Stimulated activated CD8-positive, alpha-beta memory T cell treated with anti-CD3 and anti-CD28 coated beads, Interleukin-2, amount 100 ng/mL, for 48 hours (primary cell): ENCODE measurements at regions not wholly inside any gene's neighbourhood (a gene's known extent, or its start where the extent isn't known, plus 50 kb on each side); places are given as distances from the start of the nearest gene placed in this dataset.

Experiments
- DNase-seq, 2 donors: peaks; one replicate each; pipeline ENCODE4 v3.0.0-alpha.2; 2020; ENCODE audit warnings: low read depth in 2 of 2

DNA sequence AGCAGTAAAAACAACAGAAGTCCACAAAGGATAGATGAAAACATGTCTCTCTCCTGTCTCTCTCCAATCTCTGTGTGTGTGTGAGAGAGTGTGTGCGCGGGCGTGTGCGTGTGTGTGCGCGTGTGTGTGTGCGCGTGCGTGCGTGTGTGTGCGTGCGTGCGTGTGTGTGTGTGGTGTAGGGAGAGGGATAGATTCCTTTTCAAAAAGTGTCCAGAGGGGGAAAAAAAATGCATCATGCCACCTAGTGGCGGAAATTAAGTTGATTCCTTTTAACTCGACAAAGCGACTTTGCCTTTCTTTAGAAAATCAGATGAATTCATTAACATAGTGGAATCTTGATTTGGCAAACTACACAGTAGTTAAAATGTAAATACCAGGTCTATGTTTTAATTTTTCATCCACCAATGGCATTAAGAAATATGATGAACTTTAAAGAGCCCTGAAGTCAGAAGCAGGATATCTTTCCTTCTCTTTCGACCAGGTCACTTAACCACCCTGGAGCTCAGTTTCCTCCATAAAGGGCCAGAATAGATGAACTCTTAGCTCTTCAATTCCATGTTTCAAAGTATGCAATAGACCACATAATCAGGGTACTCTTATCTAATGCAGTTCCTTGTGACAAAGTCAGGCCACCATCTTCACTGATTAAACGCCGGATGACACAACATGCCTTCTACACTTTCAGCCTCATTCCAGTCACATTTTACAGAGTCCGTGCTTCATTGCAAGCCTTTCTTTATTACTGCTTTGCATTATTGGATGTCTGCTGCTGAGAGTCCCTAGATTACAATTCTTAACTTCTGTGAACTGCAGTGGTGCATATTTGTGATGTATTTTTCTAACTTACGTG lies 162.8 kb downstream of the FBXO8 start:
- DNase-seq: peak in 1 of 2 donors; percentile 2

DNA sequence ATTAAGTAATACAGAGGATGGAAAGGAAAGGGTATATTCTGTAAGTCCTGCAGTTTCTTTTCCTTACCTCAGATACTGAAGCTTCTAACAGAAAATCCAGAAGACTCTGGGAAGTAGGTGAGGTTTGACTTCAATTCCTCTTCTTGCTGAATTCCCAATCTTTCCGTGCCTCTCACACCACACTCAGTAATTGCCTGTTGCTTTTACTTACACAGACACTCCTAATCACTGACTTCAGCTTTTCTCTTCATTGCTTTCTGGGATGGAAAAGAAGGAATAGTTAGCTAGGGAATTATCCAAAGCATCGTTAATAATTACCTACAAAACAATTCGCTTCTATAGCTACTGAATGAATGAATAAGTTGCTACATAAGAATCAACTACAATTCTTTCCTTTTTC lies 163.6 kb downstream of the FBXO8 start:
- no peak for DNase-seq

DNA sequence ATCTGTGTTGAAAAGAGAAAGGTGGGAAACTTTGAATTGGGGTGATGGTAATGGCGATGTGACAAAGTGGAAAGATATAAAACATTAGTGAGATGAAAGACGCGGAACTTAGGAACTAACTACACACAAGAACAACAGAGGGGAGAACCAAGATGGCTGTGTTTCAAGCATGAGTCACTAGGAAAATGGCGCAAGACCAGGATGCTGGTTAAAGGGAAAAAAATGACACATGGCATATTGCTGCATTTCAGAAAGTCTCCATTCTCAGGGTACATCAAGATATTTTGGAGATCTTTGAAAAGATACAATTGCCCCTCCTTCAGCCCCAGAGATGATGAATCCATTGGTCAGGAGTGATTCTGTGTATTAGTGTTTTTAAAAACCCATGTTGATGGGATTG lies 164.4 kb downstream of the FBXO8 start:
- no peak for DNase-seq

DNA sequence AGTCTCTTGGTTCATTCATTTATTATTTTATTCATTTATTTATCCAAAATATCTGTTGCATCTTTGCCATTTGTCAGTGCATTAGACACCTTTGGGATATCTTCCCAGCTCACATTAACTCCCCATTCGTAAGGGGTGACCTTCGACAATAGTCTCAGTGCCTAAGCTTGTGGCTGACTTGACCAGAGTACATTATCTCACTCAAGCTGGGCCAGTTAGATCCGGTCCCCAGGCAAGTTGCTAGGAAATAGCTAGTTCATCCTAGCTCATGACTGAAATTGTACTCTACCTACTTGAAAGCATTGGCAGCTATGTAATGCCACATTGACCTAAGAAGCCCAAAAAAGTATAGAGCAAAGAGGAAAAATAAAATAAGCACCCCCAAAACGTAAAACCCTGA lies 165.3 kb downstream of the FBXO8 start:
- no peak for DNase-seq

DNA sequence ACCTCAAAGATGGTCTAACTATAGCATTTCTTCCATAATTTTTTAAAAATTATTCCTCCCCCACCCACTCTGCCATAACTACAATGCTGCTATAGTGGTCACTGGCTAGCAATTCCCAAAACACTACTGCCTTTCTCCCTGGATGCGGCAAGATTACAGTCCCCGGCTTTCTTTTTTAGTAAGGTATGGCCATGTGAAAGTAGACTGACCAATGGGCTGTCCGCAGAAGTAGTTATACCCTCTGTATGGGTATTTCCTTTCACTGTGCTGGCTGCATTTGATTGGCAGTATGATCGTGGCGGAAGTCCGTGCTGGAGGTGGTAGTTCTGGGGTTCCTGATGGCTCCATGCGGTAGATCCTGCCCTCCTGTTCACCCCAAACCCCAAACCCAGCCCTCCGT lies 166.0 kb downstream of the FBXO8 start:
- DNase-seq: no peak

DNA sequence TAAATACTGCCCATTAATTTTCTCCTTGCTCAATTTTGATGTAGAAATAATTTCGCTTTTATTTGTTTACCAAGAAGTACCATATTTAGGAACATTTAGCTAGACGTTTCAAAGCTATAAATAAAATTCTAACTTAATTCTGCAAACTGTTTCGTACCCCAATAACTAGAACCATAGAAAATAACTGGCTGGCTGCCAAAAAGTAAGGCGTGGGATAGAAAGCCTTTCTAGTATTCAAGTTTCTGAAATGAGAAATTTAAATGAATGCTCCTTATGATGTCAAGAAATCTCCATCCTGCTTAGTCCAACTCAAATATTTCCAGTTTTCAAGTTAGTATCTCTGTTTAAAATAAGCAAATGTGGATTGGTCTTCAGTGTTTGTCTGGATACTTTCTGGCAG lies 167.4 kb downstream of the FBXO8 start:
- no peak for DNase-seq

DNA sequence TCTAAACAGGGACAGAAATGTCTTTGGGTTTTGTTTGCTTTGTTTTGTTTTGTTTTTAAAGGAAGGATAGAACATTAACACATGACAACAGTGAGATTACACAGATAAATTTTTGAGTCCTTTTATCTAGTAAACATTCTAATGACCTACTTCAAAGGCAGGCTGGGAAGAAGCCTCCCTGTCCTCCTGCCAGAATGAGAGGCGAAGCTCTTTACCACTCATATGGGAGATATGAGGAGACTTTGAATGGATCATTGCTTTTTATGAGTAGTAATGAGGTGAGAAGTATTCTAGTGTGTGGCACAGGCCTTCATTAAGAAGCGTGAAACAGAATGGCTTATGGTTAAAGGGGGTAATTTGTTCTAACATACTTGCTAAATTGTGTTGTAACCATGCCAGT lies 172.0 kb downstream of the FBXO8 start:
- DNase-seq: no peak

DNA sequence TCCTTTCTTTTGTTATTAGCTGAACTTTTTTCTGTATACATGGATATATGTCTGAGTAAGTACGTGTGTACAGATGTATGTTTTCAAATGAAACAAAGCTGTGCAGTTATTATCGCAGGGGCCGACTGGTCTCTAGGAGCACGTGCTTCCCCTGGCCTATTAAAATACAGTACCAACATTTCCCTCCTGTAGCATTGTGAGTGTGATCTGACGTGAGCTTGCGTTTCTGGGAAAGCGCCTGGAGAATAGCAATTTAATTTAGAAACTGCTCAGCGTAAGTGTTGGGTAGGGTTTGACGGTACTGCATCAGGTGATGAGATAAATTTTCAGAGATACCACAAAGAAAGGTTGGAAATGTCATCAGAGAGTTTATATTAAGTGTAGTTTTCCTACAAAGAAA lies 173.3 kb downstream of the FBXO8 start:
- DNase-seq: no peak

DNA sequence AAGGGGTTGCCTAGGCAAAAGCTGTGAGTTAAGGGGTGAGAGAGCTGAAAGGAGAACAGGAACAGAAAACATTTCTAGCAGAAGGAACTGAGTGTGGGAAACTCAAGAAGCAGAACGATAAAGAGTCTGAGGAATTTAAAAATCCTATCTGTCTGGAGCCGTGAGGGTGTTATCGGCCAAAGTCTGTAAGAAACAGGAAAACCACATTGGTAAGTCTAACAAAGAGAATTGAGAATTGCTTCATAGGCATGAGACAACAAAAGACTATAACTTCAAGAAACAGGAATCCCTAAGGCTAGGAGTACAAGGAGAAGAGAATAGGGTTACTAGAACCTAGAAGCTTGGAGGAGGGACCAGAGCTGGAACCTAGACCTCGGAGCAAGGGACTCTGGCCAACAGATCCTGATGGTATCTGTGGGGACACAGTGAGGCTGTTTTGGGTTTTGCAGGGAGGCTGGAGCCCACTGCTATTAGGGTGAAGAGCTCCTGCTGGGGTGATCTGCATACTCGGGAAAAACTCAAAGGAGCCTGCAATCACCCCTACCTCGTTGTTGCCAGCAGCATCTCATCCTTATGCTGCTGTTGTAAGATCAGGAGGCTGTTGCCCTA lies 175.6 kb downstream of the FBXO8 start:
- no peak for DNase-seq

DNA sequence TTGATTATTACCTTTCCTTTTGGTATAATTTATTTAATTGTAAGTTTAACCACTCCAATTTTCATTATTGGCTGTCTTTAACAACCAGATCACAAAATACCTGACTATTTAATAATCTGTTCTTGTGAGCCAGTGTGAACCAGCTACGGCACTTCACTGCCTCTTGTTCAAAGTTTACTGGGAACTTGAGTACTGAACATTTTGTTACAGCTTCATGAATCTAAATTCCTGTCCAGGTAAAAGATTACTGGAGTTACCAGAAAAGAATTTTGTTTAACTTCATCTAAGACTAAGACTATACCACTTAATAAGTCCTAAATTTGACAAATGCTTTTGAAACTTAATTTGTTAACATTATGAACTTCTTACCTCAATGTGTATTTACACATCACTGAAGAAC lies 178.3 kb downstream of the FBXO8 start:
- no peak for DNase-seq

DNA sequence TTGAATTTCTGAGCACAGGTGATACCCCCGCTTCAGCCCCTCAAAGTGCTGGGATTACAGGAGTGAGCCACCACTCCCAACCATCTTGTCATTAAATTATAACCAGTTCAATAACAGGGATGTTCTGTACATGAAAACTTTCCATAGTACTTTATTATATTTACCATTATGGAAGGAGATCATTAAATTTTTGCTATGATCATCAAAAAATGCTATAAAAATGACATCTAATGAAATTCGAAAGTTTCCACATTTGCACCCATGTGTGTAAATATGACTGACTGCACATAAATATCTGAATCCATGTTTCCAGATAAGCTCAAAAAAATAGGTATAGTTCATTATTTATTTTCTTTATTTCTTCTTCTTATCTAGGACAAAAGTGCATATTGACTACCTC lies 182.6 kb downstream of the FBXO8 start:
- no peak for DNase-seq

DNA sequence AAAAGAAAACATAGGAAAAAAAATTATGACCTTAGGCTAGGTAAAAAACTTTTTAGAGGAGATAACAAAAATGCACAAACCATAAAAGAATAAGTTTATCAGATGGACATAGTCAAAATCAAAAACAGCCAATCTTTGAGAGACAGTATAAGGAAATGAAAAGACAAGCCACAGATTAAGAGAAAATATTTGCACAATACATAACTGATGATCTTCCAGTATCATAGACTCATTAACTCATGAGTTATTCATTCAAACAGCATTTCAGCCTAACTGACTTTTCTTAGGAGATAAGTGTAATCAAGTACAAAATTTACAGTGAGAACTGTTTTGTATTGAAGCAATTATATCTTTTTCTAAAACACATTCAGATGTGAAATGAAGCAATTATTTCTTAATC lies 183.8 kb downstream of the FBXO8 start:
- no peak for DNase-seq

DNA sequence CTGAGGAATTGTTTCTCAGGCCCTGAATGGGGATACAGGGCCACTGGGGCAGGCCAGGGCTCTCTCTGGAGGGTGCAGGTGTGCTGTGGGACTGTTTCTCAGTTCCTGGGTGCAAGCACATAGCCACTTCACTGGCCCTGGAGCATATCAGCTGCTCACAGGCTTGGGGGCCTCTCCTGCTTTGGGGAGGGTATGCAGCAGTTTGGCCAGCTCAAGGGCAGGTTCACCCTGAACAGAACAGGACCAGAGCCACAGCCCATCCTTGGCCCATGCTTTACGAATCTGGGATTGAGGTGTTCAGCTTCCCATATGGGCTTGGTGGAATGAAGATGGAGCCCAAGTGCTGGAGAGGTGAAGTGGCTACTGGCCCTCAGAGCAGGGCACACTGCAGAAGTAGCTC lies 186.5 kb downstream of the FBXO8 start:
- DNase-seq: no peak

DNA sequence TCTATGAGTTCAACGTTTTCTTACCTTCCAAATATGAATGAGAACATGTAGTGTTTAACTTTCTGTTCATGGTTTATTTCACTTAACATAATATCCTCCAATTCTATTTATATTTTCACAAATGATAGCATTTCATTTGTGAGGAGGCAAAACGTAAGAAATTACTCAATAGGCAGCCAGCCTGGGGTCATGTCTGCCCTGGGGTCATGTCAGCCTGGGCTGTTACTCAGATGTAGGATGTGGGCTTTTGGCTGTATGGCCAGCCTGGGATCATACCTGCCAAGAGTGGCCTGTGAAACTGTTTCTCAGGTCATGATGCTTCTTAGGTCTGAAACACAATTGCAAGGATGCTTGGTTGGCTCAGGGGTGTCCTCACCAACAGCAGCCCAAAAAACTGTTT lies 187.0 kb downstream of the FBXO8 start:
- DNase-seq: no peak

DNA sequence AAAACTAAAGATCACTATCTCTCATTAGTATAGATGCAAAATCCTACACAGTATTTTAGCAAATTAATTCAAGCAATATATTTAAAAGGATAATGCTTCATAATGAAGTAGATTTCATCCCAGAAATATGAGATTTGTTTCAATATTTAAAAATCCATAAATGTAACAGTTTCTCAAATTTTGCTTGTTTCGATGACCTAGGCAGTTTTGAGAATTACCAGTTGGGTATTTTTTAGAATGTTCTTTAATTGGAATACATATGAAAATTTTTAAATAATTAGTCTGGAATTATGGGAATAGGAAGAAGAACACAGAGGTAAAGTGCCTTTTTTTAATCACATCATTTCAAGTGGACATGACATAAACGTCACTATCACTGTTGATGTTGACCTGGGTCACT lies 192.3 kb downstream of the FBXO8 start:
- DNase-seq: no peak

DNA sequence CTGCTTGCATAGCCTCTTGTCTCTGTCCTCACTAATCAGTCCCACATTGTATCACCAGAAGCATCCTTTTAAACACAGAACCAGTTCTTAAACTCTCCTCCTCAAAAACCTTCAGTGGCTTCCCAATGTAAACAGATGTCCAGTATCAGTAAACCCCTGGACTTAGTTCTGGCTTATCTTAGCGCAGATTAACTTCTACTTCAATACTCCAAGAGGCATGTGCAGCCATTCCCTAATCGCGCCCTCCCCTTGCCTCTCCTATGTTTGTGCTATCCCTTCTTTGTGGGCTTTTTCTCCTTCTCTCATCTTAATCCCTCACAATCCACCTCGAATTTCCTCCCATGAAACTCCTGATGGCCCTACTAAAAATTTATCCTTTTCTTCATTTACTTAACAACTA lies 193.8 kb downstream of the FBXO8 start:
- DNase-seq: no peak

DNA sequence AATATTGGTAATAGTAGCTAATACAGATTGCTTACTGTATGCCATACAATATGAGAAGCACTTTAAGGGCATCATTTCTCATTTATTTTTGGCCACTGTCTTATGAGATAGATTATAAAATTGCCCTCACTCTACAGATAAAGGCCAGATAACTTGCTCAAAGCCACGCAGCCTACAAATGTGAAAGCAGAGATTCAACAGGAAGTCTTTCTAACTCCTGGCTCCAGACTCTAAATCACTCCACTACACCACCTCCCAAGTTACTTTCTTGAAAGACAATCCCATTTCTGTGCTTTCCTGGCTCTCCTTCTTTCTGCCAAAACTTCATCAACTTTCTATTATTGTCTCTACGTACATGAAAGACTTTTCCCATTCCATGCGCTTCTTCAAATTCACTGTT lies 194.7 kb downstream of the FBXO8 start:
- DNase-seq: no peak

DNA sequence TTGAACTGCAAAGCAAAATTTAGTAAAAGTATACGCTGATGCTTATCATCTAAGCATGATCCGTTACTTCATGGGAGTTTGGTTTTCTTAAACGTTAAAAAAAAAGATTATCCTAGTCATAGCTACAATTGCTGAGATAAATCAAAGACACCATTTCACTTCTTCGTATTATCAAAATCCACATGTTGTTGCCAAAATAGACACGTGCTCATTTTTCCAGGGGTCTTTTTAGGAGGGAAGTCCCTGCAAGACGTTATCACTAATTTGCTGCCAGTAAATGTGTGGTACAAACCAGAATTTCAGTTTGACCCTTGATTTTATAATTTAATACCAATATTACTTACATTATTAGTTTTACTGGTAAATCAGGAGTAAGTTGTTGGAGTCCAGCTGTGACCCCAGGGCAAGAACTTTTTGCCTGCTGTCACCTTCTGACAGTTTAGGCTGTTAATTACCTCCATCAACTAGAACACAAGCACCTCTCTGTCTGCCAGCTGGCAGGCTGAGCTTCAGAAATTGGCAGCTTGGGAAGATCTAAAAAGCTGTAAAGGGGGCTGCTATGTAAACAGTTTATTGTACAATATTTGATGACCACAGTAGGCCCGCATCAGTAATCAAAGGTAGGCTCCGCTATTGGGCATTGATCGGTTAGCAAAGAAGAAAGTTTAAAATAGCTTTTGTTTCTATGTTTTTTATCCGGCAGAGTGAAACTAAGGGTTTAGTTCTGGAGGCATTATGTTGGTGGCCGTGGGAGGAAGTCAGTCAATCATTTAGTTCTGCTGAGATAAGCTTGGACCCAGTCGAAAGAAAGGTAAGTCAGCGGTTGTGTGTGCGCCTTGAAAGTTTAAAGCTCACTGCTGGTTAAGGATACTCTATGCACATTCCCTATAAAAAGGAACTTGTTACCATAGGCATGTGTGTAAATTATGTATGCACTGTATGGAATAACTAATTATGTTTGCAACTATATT lies 196.4 kb downstream of the FBXO8 start:
- DNase-seq: no peak

DNA sequence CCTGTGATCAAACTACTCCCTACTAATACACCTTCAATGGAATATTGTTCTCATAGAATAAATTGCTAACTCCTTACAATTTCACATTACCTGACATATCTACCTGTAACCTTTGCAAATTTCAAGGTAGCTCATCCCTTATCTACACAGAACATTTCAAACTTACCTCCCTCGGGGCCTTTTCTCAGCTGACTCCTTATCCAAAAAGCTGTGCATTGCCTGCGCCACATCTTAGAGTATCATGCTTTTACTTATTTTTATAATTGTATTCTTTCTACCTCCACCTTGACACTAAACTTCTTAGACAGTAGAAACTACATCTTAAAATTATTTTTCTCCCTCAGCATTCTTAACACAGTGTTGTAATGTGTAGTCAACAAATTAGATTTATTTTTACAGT lies 198.5 kb downstream of the FBXO8 start:
- DNase-seq: no peak

DNA sequence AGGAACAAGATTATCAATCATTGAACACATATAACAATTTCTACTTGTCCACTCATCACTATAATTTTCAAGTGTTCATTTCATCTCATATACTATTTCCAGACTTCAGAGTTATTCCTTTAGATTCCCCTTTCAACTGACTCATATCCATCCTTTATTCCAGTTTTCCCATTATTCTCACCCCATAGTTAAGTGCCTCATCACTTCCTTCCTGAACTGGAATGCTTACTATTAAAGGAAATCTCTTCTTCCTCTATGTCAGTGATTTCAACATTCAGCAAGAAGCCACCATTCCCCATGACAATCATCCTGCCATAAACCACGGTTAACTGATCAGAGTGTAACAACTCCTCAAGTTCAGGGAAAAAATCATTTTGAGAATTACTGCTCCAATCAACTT lies 198.9 kb downstream of the FBXO8 start:
- no peak for DNase-seq

DNA sequence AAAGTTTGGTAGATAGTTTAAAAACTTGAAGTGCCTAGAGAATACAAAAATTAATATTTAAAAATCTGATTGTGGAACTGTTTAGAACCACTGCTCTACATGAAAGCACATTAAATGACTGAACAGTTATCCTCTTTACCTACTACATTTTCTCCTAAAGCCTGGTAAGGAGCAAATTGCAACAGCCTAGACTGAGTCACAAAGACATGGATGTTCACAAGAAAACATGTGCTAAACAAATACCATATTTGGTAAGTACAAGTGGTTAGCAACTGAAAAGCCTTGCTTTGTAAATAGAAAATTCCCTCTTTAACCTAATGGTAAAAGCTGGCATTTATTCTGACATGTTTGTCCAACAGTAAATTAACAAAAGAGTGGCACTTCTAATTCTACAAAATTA lies 203.1 kb downstream of the FBXO8 start:
- no peak for DNase-seq

DNA sequence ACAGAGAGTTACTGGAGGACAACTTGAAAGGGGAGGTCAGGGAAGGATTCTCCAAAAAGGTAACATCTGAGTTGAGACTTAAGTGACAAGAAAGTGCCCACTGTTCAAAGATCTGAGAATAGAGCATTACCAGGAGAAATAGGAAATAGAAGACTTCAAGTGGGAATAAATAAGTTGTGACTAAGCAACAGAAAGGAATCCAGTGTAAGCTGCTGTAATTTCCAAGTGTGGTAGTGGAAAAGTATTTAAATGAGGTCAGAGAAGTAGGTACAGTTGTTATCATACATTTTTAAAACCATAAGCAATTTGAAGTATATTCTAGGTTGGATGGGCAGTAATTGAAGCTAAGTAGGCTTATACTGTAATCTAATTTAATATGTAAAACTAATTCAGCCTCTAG lies 211.9 kb downstream of the FBXO8 start:
- DNase-seq: no peak
